22Rv1 (cell line): ENCODE measurements at regions not wholly inside any gene's neighbourhood (a gene's known extent, or its start where the extent isn't known, plus 50 kb on each side); places are given as distances from the start of the nearest gene placed in this dataset.

Source experiments
- ZFX ChIP-seq: fragments of 450-650 bp; IDR thresholded peaks from 2 replicates; pipeline ENCODE4 v1.6.1; 2017; ENCODE audit warnings: antibody characterized with exemption, borderline replicate concordance
- TF ChIP-seq, protein P1 (sequence below): fragments of 450-650 bp; IDR thresholded peaks from 2 replicates; pipeline ENCODE4 v1.5.1; 2017; ENCODE audit warnings: mild to moderate bottlenecking

DNA sequence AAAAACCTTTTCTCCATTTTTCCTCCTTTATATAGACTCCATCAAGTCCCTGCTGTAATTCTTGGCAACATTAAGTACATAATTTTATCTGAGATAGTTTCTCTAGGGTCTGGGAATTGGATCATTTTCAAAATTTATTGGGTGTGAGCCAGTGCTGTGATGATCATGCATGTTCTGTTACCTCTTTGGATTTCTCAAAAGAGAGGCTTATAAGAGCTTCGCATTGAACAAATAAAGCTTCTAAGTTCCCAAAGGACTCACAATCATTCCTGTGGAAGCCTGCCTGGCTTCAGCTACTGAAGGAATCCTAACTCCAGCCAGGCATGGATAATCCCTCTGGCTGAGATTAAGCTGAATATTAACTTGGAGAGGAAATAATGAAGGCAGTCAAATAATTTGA lies 208.5 kb downstream of the RAB38 start:
- TF ChIP-seq, protein P1, sequence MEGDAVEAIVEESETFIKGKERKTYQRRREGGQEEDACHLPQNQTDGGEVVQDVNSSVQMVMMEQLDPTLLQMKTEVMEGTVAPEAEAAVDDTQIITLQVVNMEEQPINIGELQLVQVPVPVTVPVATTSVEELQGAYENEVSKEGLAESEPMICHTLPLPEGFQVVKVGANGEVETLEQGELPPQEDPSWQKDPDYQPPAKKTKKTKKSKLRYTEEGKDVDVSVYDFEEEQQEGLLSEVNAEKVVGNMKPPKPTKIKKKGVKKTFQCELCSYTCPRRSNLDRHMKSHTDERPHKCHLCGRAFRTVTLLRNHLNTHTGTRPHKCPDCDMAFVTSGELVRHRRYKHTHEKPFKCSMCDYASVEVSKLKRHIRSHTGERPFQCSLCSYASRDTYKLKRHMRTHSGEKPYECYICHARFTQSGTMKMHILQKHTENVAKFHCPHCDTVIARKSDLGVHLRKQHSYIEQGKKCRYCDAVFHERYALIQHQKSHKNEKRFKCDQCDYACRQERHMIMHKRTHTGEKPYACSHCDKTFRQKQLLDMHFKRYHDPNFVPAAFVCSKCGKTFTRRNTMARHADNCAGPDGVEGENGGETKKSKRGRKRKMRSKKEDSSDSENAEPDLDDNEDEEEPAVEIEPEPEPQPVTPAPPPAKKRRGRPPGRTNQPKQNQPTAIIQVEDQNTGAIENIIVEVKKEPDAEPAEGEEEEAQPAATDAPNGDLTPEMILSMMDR: no peak
- no peak for TF ChIP-seq ZFX
